Neuronal stem cell (in vitro differentiated cells): ENCODE measurements at regions not wholly inside any gene's neighbourhood (a gene's known extent, or its start where the extent isn't known, plus 50 kb on each side); places are given as distances from the start of the nearest gene placed in this dataset.

Experiments
- DNase-seq: peaks from one replicate; pipeline ENCODE4 v3.0.0-alpha.2; 2013; ENCODE audit warnings: low spot score
- H2AFZ ChIP-seq: one replicate; pipeline ENCODE4 v1.6.1; 2013; ENCODE audit warnings: mild to moderate bottlenecking, low read length, inconsistent platforms
- H2AK5ac ChIP-seq: 2 replicates; pipeline ENCODE4 v1.6.1; 2013; ENCODE audit warnings: low read depth, mild to moderate bottlenecking, inconsistent platforms, low read length, moderate library complexity, mixed read lengths
- H2BK120ac ChIP-seq: 2 replicates; pipeline ENCODE4 v1.6.1; 2013; ENCODE audit warnings: low read depth, mild to moderate bottlenecking, inconsistent platforms, low read length, moderate library complexity, mixed read lengths
- H2BK12ac ChIP-seq: one replicate; pipeline ENCODE4 v1.6.1; 2013; ENCODE audit warnings: low read length, inconsistent platforms
- H2BK15ac ChIP-seq: 2 replicates; pipeline ENCODE4 v1.6.1; 2013; ENCODE audit warnings: mild to moderate bottlenecking, low read length, inconsistent platforms, mixed read lengths
- H2BK5ac ChIP-seq: one replicate; pipeline ENCODE4 v1.6.1; 2013; ENCODE audit warnings: inconsistent platforms, mild to moderate bottlenecking, low read length, moderate library complexity
- H3K14ac ChIP-seq: one replicate; pipeline ENCODE4 v1.6.1; 2013; ENCODE audit warnings: low read length, inconsistent platforms
- H3K18ac ChIP-seq: 2 replicates; pipeline ENCODE4 v1.6.1; 2013; ENCODE audit warnings: low read length, inconsistent platforms
- H3K23ac ChIP-seq: 2 replicates; pipeline ENCODE4 v1.6.1; 2013; ENCODE audit warnings: low read depth, mild to moderate bottlenecking, mixed read lengths, low read length, inconsistent platforms; ENCODE audit not compliant: poor library complexity
- H3K27ac ChIP-seq: replicated peaks from 3 replicates; pipeline ENCODE4 v1.5.1; 2013; ENCODE audit warnings: low read length, inconsistent platforms
- H3K27me3 ChIP-seq, 3 experiments: 2 replicates each; pipeline ENCODE4 v1.6.1; 2013; ENCODE audit warnings: low read length in 3 of 3, mild to moderate bottlenecking in 2 of 3, inconsistent platforms in 1 of 3, low read depth in 1 of 3, mixed read lengths in 1 of 3, moderate library complexity in 1 of 3; ENCODE audit not compliant: control insufficient read depth in 3 of 3, insufficient read depth in 3 of 3
- H3K36me3 ChIP-seq, 2 donors: replicated peaks in 1 of 2; 2 replicates each; pipeline ENCODE4 v1.6.1; 2013; ENCODE audit warnings: low read length in 2 of 2; ENCODE audit not compliant: control insufficient read depth in 2 of 2, insufficient read depth in 2 of 2
- H3K4ac ChIP-seq: 2 replicates; pipeline ENCODE4 v1.6.1; 2013; ENCODE audit warnings: inconsistent platforms, mild to moderate bottlenecking, low read length, moderate library complexity
- H3K4me1 ChIP-seq, 2 donors: 1 replicate in 1 of 2; 2 replicates in 1 of 2; pipeline ENCODE4 v1.6.1; 2013; ENCODE audit warnings: low read length in 2 of 2, low read depth in 1 of 2; ENCODE audit not compliant: control insufficient read depth in 2 of 2, insufficient read depth in 1 of 2
- H3K4me2 ChIP-seq: one replicate; pipeline ENCODE4 v1.6.1; 2013; ENCODE audit warnings: mild to moderate bottlenecking, low read length, inconsistent platforms; ENCODE audit not compliant: insufficient read depth, poor library complexity, severe bottlenecking
- H3K4me3 ChIP-seq, 2 donors: 2 replicates each; pipeline ENCODE4 v1.5.1; 2013; ENCODE audit warnings: low read length in 2 of 2, mild to moderate bottlenecking in 2 of 2, inconsistent platforms in 1 of 2, moderate library complexity in 1 of 2
- H3K79me1 ChIP-seq: one replicate; pipeline ENCODE4 v1.6.1; 2013; ENCODE audit warnings: low read depth, mild to moderate bottlenecking, inconsistent platforms, low read length, moderate library complexity
- H3K9ac ChIP-seq: one replicate; pipeline ENCODE4 v1.6.1; 2013; ENCODE audit warnings: mild to moderate bottlenecking, low read depth, low read length, inconsistent platforms; ENCODE audit not compliant: poor library complexity
- H3K9me3 ChIP-seq, 2 donors: replicated peaks in 1 of 2; 2 replicates each; pipeline versions ENCODE3 to v1.6.1; 2013; ENCODE audit warnings: low read length in 2 of 2, mild to moderate bottlenecking in 2 of 2, inconsistent platforms in 1 of 2, low read depth in 1 of 2, mixed read lengths in 1 of 2, moderate library complexity in 1 of 2; ENCODE audit not compliant: control insufficient read depth in 2 of 2, insufficient read depth in 1 of 2
- H4K8ac ChIP-seq: one replicate; pipeline ENCODE4 v1.6.1; 2013; ENCODE audit warnings: low read depth, mild to moderate bottlenecking, inconsistent platforms, low read length, moderate library complexity
- H4K91ac ChIP-seq: one replicate; pipeline ENCODE4 v1.6.1; 2013; ENCODE audit warnings: low read length, low read depth, mild to moderate bottlenecking, inconsistent platforms; ENCODE audit not compliant: poor library complexity
- WGBS, 2 donors: extraction: QIAGEN DNeasy Blood & Tissue Kit; methylation state at CpG; one replicate each; pipeline ENCODE4 v1.1.7; 2013; ENCODE audit warnings: missing lambda C conversion rate in 2 of 2, mixed read lengths in 1 of 2; ENCODE audit not compliant: insufficient read length in 2 of 2, insufficient replicate concordance in 1 of 2; ENCODE audit errors: extremely low coverage in 2 of 2; 5-methylcytosine and 5-hydroxymethylcytosine counted together

- Histone ChIP-seq H2AFZ (no peak overlapping the region), H3K79me1 (no peaks in the 10 kb centered on the region), H4K91ac (no peak overlapping the region), H2BK120ac (no peak overlapping the region), H3K27ac (no peak overlapping the region), H3K36me3 (no peaks in the 10 kb centered on the region), H3K23ac (no peak overlapping the region), H2AK5ac (no peak overlapping the region), H3K4ac (no peak overlapping the region), H2BK5ac (no peak overlapping the region), H3K4me1 (no peaks in the 10 kb centered on the region), H3K4me3 (no peak overlapping the region), H3K18ac (no peak overlapping the region), H4K8ac (no peak overlapping the region), H2BK12ac (no peak overlapping the region), H3K9ac (no peak overlapping the region), H2BK15ac (no peak overlapping the region), H3K14ac (no peak overlapping the region), H3K9me3 (no peaks in the 10 kb centered on the region), H3K27me3 (no peaks in the 10 kb centered on the region), H3K4me2 (no peak overlapping the region)
- no CpG with 5 or more reads among the region's 1 CpG for whole genome bisulfite sequencing, 2 donors
- DNase-seq, result no peak
Observed at GRCh38 chr11:38131535-38131934, 1533.5 kb upstream of the RAG2 start.

GRCh38 chr11:38130976-38131375 lies 1532.9 kb upstream of the RAG2 start:
- Histone ChIP-seq H3K18ac (no peak overlapping the region), H2BK12ac (no peak overlapping the region)

GRCh38 chr11:38130514-38130913 lies 1532.5 kb upstream of the RAG2 start:
- Histone ChIP-seq H3K9me3 (no peaks in the 10 kb centered on the region), H3K27ac (no peak overlapping the region), H2AFZ (no peak overlapping the region), H3K4ac (no peak overlapping the region), H3K4me2 (no peak overlapping the region), H3K4me1 (no peaks in the 10 kb centered on the region), H2BK12ac (no peak overlapping the region), H3K4me3 (no peak overlapping the region), H4K91ac (no peak overlapping the region), H2AK5ac (no peak overlapping the region), H3K36me3 (no peaks in the 10 kb centered on the region), H2BK5ac (no peak overlapping the region), H2BK120ac (no peak overlapping the region), H3K27me3 (no peaks in the 10 kb centered on the region), H3K9ac (no peak overlapping the region), H4K8ac (no peak overlapping the region), H3K23ac (no peak overlapping the region), H3K18ac (no peak overlapping the region), H3K79me1 (no peaks in the 10 kb centered on the region), H3K14ac (no peak overlapping the region), H2BK15ac (no peak overlapping the region)
- DNase-seq, result no peak

More at GRCh38 chr11:38130976-38131375, 1532.9 kb upstream of the RAG2 start:
- Histone ChIP-seq H4K8ac (no peak overlapping the region), H3K4me2 (no peak overlapping the region), H3K9me3 (no peaks in the 10 kb centered on the region), H4K91ac (no peak overlapping the region), H3K9ac (no peak overlapping the region), H3K36me3 (no peaks in the 10 kb centered on the region), H3K27ac (no peak overlapping the region), H2AFZ (no peak overlapping the region), H2AK5ac (no peak overlapping the region), H3K27me3 (no peaks in the 10 kb centered on the region), H2BK120ac (no peak overlapping the region), H2BK15ac (no peak overlapping the region), H3K14ac (no peak overlapping the region), H3K4ac (no peak overlapping the region), H3K23ac (no peak overlapping the region), H3K4me3 (no peak overlapping the region), H2BK5ac (no peak overlapping the region), H3K4me1 (no peaks in the 10 kb centered on the region), H3K79me1 (no peaks in the 10 kb centered on the region)
- no CpG with 5 or more reads among the region's 3 CpGs for WGBS, 2 donors
- no peak for DNase-seq

DNA sequence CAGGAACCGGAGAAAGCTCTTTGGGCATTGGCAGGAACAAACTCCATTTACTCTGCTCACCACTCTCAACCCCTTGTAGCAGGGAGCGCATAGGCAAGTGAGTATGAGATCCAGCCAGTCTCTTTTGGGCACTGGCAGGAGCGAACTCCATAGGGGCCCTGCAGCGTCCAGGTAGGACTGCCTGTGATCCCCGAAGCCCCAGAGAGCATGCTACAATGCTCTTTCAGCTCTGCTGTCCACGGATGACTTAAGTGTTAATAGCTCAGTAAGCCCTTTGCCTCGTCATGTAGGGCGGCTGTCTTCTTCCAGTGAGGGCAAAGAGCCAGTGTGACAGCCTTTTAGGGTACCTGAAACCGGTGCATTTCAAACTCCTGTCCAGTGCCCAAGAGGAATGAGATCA lies 1525.6 kb upstream of the RAG2 start:
- Histone ChIP-seq H2BK12ac (no peak overlapping the region), H3K23ac (no peak overlapping the region), H2BK15ac (no peak overlapping the region), H2BK120ac (no peak overlapping the region), H3K9me3 (no peaks in the 10 kb centered on the region), H3K18ac (peak overlapping the region; percentile 4), H2AK5ac (no peak overlapping the region), H3K4me3 (no peak overlapping the region), H3K36me3 (no peaks in the 10 kb centered on the region), H3K27ac (no peak overlapping the region), H4K91ac (no peak overlapping the region), H3K4me2 (no peak overlapping the region), H4K8ac (no peak overlapping the region), H3K4ac (no peak overlapping the region), H3K79me1 (no peaks in the 10 kb centered on the region), H3K9ac (no peak overlapping the region), H2BK5ac (no peak overlapping the region), H2AFZ (no peak overlapping the region), H3K4me1 (no peaks in the 10 kb centered on the region), H3K27me3 (no peaks in the 10 kb centered on the region), H3K14ac (no peak overlapping the region)
- no CpG with 5 or more reads among the region's 9 CpGs for WGBS, 2 donors
- DNase-seq, result no peak
